ENCODE measurements at regions not wholly inside any gene's neighbourhood (a gene's known extent, or its start where the extent isn't known, plus 50 kb on each side); places are given as distances from the start of the nearest gene placed in this dataset.
A peak's percentile ranks its signal among the peaks of the same experiment; 100 is the strongest.

DNA sequence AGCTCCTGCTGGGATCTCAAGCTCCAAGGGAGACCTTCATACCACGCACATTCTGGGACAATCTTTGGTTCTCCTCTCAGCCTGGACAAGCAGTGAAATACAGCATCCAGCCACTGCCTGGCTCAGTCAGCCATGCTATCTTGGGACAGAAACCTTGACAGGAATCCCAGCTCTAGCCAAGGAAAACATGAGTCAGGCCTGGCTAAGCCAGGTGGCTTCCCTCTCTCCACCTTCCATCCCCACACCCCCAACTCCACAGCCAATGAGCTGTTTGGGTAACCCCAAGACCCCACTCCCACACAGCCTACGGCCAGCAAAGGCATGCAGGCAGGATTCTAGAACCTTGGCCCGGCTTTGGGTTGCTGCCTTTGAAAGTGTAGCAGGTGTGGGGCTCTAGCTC lies 64.9 kb downstream of the MCFD2 start:
- peak; percentile 71 for DNase-seq

DNA sequence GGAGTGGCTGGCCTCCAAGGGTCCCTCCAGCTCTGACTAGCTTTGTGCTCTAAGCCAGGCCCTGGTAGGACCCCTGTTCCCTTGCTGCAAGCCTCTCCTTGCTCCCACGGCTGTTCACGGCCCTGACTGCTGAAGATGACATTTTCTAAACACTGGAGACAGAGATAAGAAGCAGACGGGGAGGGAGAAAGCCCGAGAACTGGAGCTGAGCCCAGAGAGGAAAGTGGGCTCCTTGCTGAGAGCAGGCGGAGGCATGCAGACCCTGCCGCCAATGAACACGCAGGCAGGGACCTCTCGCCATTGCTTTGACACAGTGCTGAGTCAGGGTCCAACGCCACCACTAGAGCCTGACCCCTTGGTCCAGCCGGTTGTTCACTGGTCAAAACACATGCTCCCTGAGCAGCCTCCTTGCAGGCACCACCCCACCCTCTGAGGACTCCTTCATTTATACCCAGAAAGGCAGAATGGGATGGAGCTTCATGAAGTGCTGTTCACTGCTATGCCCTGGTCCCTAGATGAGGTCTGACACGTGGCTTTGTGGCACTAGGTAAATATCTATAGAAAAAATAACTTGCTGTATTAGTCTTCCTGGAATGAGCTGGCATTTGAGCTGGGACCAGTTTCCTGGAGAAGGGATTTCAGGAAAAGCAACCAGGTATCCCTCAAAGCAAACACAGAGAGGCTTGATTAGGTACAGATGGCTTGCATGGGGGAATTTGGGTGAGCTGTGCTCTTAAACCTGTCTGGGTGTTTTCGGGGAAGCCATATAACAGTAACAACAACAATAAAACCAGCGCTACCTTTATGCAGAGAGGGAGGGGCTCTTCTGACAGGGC lies 65.7 kb downstream of the MCFD2 start:
- DNase-seq: peak; percentile 74

DNA sequence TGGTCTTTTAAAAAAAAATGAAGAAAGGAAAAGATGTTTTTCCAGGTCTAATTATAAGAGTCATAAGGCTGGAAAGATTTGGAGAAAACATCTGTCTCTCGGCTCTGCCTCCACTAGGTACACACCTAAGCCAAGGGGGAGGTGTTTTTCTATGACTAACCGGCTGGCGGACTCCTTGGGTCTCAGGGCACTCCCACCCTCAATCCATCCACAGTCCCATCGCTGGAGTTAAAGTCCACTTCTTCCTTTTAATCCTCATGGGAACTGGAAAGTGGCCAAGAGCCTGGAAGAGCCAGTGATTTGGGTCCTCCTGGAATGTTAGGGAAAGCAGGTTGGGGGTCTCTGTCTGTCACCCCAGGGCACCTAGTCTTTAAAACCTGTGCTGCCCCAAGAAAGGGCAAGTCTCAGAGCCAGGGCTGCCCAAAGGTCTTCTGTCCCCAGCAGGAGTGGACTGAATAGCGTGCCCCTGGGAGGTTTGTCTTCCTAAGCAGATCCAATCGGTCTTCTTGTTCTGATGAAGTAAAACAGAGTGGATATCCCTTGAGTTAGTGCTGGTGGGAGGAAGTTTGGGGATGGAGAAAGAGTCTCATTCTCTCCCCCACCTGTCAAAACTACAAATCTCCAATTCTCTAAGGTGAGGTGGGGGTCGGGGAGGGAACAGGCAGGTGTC lies 66.4 kb downstream of the MCFD2 start:
- DNase-seq: no peak

DNA sequence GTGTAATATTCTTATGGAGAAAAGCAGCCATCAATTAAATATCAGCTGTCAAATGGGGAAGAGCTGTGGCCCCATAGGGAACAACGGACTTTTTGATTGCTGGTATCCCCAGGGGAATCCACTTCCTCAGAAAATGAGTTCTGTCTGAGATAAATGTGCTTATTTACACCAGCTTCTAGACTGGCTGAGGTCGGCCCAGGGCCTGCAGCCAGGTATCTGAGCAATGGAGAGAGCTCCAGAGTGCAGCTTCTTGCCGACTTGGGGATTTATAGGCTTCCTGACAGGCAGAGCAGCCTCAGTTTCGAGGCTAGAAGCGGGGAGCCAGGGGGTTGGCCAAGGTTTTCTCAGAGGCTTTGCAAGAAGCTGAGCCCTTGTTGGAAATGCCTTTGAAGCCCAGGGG lies 67.2 kb downstream of the MCFD2 start:
- no peak for DNase-seq

DNA sequence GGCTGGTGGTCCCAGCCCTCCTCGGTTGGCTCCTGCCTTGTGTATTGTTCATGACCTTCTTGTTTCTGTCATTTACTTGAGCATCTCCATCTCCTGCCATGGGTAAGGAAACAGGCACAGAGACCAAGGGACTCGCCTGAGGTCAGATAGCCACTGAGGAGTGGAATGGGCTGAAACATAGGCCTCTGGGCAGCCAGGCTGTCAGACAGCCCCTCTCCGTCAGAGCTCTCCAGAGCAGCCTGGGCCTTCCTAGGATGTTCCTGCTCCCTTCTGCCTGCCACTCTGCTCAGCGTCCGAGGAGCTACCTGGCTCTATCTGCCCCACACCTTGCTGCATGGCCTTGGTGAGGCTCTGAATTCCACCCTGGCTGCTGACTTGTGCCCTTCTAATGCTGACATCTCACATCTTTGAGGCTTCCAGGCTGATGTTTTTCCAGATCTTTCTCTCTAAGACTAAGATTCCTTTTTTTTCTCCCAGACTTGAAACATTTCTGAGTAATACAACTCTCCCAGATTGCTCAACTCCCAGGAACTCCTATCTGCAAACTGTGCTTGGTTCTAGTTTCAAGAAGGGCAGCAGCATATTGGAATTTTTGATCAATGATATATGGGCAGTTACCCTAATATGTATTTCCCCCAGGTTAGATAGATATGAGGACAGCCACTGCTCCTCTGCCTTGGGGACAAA lies 67.7 kb downstream of the MCFD2 start:
- peak; percentile 79 for DNase-seq

DNA sequence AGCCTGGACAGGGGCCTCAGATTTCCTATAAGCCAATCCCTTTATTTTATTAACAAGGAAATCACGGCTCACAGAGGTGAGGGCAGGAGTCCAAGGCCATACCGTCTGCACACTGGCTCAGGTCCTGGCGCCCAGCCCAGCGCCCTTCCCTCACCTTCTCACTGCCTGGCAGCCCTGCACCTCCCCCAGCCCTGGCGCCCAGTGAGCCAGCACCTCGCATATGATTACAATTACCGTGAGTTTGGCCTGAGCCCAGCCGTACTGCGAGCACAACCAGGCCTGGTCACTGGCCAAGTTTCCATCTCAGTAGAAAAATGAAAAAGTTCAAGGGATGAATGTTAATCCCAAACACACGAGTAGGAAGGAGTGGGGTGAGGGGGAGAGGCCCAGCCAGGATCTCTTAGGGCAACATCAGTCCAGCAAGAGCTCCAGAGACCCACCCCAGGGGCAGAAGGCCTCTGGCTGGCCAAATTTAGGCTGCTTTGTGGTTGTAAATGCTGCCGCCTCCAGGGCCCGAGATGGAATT lies 68.4 kb downstream of the MCFD2 start:
- DNase-seq: peak; percentile 90

DNA sequence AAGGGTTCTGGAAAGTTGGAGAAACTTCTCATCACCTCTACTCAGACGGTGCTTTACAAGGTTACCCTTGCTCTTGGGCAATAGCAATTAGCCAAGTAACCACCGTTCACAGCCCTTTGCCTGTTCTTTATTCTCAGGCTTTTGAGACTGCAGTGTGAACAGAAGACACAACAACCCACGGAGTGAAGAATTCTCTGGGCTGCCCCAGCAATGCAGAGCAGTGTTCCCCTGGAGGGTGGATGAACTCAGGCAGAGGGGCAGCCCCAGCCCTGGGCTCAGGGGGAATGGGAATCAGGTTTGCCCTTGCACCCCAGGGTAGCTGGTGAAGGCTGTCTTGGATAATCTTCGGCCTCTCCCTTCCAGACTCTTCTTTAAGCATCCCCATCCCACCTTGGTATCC lies 69.1 kb downstream of the MCFD2 start:
- DNase-seq: no peak

DNA sequence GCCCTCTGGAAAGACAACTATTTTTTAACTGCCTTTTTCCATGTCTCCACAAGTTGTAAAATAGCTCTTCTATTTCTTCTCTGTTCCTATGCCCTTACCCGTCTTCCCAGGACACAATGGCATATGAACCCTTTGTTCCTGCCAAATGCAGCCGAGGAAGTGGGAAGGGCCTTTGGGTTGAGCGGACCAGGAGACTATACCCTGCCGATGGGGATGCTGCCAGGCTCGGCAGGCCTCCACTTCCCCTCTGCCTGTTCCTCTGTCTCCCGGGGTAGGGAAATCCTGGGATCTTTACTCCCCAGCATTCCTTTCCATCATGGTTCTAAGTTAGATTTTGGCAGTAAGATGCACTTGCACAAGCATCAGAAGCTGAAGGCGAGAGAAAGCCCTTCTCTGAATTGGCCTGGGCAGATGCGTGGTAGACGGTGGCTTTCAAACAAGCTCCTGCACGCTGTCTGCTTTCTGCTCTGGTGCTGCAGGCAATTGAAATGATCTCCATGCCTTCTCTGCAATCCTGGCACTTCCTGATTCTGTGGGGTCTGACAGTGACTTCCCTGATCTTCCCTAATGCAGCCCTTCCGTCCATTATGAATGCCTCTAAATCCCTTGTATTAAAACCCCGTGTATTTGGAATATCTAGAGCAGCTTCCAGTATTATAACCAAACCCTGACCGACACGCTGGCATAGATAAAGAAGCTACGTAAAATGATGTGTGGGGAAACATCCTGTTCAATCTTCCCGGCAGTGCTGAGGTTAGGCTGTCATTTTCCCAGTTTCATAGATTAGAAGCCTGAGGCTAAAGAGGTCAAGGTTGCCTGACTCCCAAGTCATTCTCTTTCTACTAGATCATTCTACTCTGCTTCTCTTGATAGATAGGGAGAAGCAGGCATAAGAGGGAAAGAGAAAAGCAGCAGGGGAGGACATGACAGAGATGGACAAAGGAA lies 69.8 kb downstream of the MCFD2 start:
- no peak for DNase-seq

DNA sequence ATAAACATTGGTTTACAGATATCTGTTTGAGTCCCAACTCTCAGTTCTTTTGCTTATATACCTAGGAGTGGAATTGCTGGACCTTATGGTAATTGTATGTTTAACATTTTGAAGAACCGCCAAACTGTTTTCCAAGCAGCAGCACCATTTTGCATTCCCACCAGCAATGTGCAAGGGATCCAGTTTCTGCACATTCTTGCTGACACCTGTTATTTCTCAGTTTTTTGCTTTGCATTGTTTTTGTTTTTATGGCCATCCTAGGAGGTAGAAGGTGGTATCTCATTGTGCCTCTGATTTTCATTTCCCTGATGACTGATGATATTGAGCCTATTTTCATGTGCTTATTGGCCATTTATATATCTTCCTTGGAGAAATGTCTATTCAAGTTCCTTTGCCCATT lies 71.2 kb downstream of the MCFD2 start:
- no peak for DNase-seq

DNA sequence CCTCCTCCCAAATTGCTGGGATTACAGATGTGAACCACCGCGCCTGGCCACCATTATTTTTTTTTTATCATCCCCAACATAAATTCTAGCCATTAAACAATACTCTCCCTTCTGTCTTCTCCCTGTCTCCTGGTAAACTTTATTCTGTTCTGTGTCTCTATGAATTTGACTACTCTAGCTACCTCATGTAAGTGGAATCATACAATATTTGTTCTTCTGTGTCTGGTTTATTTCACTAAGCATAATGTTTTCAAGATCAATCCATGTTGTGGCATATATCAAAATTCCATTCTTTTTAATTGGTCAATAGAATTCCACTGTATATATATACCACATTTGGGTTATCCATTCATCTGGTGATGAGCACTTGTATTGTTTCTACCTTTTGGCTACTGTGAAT lies 71.6 kb downstream of the MCFD2 start:
- no peak for DNase-seq

DNA sequence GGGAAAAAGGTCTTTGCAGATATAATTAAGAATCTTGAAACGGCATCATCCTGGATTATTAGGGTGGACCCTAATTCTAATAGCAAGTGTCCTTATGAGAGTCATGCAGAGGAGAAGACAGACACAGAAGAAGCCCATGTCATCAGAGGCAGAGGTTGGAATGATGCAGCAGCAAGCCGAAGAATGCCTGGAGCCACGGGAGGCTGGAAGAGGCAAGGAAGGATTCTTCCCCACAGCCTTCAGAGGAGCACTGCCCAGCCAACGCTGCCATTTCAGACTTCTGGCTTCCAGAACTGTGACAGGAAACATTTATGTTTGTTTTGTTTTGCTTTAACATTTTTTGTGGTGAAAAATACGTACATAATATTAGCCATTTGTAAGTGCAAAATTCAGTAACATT lies 72.3 kb downstream of the MCFD2 start:
- peak; percentile 70 for DNase-seq

DNA sequence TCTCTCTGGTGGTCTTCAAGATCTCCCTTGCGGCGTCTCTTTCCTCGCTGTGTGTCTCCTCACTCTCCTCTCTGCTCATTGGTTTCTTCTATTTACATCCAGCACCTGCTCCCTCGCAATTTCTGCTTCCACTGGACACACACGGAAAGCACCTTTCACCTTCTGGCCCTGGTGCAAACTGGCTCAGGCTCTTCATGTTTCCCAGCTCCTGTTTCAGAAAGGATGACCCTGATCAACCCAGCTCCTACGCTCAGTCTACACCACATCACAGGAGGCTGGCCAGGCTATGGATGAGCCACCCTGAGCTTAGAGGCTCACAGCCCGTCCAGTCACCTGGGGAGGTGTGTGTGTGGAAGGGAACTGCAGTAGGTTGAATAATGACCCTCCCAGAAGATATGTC lies 72.7 kb downstream of the MCFD2 start:
- no peak for DNase-seq

DNA sequence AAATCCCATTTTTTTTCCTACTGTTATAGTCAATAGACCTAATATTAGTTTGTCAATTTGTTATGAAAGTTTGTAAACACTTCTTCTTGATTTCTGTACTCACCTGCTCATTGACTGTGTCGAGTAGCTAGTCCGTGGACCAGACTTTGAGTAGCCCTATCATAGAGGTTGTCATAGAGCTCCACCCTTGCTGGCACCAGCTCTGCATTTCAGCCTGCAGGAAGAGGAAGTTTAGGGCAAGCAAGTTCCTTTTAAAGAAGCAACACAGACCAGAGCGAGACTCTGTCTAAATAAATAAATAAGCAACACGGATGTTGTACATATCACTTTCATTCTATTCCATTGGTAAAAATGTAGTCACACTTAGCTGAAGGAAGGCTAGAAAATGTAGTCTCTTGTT lies 74.0 kb downstream of the MCFD2 start:
- no peak for DNase-seq

DNA sequence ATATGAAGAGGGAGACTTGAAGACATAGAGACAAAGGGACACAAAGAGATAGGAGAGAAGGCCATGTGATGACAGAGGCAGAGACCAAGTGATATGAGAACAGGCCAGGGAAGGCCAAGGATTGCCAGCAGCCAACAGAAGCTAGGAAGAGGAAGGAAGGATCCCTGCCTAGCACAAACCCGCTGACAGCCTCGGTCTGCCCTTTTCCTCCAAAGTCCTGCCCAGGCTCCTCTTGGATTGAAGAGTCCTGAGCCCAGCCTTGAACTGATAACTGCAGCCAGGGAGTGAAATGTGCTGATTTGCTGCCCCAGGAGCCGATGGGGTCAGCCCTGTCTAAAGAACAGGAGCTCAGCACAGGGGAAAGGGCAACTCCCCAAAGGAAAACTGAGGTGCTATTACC lies 76.6 kb downstream of the MCFD2 start:
- no peak for DNase-seq

DNA sequence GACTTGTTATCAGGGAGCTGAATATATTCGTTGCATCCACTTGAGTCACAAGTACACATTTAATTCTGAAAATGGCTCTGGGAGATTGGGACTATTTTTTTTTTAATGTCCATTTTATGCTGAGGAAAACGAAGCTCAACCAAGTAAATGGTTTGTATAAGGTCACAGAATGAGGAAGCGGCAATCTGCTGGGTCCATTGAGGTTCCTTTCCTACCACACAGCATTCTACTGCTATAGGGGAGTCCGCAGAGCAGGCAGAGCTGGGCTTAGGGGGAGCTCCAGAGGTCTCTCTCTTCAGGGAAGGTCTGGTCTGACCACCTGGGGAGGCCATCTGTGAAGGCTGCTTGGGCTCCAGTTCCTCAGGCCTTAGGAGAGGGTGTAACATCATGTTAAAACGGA lies 77.9 kb downstream of the MCFD2 start:
- no peak for DNase-seq

DNA sequence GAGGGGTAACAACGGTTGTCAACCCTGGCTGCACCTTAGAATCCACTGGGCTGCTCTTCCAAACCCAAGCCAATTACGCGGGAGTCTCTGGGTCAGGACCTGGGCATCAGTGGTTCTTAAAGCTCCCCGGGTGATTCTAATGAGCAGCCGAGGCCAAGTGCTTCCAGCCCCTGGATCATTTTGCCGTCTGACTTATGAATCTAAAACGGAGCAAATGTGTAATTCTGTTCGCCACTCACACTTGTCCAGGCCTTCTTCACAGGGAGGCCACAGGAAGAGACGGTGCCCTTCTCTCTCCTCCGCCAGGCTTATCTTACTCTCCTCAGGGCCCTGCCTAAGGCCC lies 78.5 kb downstream of the MCFD2 start:
- DNase-seq: no peak

DNA sequence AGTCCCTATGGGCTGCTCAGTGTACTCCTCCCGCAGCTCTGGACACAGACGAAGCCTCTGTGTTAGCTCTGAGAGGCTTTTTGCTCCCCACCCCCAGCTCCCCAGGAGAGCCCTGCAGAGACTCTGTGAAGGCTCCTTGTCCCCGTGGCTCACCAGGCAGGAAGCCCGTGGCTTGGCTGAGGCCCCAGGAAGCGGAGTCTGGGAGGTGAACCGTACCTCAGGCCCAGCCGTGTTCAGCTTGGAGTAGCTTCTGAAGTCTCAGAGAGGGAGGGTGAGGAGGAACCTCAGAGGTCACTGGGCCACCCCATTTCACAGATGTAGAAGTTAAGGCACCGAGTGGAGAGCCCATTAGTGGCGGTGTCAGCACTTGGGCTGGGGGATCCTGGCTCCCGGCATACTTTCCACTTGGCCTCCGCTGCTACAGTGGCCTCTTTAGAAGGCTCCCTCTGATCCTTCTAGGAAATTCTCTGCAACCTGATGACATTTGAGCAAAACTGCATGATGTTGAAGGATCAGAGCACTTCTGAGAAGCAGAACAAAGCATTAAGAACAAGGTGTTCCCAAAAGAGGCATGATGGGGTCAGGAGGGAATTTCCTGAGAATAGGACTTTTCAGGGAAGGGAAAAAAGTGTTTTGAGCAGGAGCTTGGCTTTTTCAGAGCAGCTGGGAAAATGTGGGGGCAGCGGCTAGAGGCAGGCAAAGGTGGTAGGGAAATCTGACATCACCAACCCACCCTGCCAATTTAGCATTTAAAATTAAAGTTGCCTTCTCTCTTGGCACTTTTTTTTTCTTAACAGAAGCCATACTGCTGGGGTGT lies 79.1 kb downstream of the MCFD2 start:
- DNase-seq: peak; percentile 65

DNA sequence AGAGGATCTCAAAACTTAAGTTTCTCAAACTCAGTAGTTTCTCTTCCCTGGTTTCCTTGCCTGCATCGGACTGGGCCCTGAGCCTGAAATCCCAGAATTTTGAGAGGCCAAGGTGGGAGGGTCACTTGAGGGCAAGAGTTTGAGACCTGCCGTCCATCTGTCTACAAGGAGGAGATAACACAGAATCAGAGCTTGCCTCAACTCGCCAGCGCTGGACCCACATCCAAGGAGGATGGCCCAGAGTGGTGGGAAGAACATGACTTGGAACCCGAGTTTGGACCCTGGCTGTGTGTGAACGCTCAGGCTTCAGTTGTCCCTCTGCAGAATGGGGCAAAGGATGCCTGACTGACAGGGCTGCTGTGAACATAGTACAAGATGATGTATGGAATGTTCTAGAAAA lies 80.1 kb downstream of the MCFD2 start:
- no peak for DNase-seq

DNA sequence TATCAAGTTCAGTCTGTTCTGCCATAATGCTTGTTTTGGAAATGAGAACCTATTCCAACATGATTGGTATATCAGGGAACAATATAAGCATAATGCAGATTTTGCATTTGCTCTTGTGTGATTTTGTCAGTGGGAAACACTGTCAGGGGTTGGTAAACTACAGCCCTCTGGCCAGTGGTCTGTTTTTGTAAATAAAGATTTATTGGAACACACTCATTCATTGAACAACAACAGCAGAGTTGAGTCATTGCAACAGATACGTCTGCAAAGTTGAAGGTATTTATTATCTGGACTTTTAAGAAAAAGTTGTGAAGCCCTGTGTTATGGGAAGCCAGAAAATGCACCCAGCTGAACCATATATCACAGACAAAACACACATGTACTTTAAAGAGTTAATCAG lies 83.1 kb downstream of the MCFD2 start:
- no peak for DNase-seq

DNA sequence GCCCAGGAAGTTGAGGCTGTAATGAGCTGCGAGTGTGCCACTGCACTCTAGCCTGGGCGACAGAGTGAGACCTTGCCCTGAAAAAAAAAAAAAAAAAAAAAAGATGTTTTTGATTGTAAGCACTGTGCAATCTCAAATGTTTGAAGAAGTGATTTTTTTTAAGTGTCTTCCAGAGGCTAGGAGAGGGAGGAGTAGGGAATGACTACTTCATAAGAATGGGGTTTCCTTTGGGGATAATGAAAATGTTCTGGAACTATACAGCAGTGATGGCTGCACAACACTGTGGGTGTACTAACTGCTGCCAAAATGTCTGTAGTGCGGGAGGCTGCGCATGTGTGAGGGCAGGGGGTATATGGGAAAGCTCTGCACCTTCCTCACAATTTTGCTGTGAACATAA lies 83.7 kb downstream of the MCFD2 start:
- no peak for DNase-seq

DNA sequence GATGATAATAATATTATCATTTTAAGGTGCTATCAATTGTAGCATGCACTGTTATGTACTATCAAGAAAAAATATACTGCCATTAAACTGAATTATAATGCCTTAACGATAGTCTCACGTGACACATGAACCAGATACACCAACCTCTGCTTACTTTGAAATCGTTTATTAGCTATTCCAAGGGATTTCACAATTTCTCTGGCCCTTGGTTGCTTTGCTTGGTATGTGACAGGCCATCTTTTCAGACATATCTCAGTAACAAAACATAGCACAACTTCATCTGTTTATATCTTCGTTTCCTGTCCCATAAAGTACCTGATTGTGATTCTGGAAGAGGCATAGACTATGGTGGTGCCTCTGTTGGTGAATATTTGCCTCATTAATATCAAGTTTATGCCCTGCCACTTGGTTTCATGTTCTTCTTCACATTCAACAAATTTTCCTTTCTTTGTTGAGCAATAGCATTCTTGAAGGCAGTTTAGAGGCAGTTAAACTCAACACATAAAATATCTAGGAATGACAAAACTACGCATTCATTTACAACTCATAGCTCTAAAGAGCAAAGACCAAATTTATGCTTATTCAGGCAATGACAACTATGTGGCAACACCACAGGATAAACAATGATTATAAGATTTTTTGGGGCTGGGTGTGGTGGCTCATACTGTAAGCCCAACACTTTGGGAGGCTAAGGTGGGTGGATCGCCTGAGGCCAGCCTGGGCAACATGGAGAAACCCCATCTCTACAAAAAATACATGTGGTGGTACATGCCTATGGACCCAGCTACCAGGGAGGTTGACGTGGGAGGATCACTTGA lies 84.3 kb downstream of the MCFD2 start:
- DNase-seq: peak; percentile 43

Measured in fibroblast of skin of back (primary cell).